ENCODE measurements at regions not wholly inside any gene's neighbourhood (a gene's known extent, or its start where the extent isn't known, plus 50 kb on each side); places are given as distances from the start of the nearest gene placed in this dataset.

DNA sequence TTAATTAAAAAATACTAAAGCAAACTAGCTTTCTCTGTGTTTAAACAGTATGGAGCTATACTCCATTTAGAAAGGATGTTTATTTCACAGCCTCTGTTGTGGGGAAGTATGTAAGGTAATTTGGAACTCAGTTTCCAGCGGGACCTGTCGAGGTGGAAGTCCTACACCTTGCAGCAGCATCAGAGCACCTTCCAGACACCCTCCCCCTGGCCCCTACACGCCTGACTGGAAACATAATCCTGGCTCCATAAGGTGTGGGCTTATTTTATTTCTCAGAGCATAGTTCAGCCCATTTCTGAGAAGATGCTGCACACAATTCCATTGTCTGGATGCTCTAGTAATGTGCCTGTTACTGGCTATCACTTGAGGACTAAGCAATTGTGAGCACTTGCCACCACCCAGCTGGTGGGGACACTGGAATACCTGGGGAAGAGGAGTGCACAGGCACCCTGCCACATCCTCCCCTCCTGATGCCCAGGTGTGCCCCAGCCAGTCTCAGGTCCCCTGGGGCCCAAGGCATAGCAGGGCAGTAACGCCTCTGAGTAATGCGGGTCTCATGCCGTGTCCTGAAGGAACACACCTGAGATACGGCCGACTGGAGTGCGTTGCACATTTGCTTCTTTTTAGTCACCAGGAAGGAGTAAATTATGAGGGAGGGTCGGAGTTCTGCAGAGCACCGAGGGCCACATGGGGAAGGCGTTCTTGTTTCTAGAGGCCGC lies 556.5 kb downstream of the QKI start (continued):
- TF ChIP-seq, protein P1, sequence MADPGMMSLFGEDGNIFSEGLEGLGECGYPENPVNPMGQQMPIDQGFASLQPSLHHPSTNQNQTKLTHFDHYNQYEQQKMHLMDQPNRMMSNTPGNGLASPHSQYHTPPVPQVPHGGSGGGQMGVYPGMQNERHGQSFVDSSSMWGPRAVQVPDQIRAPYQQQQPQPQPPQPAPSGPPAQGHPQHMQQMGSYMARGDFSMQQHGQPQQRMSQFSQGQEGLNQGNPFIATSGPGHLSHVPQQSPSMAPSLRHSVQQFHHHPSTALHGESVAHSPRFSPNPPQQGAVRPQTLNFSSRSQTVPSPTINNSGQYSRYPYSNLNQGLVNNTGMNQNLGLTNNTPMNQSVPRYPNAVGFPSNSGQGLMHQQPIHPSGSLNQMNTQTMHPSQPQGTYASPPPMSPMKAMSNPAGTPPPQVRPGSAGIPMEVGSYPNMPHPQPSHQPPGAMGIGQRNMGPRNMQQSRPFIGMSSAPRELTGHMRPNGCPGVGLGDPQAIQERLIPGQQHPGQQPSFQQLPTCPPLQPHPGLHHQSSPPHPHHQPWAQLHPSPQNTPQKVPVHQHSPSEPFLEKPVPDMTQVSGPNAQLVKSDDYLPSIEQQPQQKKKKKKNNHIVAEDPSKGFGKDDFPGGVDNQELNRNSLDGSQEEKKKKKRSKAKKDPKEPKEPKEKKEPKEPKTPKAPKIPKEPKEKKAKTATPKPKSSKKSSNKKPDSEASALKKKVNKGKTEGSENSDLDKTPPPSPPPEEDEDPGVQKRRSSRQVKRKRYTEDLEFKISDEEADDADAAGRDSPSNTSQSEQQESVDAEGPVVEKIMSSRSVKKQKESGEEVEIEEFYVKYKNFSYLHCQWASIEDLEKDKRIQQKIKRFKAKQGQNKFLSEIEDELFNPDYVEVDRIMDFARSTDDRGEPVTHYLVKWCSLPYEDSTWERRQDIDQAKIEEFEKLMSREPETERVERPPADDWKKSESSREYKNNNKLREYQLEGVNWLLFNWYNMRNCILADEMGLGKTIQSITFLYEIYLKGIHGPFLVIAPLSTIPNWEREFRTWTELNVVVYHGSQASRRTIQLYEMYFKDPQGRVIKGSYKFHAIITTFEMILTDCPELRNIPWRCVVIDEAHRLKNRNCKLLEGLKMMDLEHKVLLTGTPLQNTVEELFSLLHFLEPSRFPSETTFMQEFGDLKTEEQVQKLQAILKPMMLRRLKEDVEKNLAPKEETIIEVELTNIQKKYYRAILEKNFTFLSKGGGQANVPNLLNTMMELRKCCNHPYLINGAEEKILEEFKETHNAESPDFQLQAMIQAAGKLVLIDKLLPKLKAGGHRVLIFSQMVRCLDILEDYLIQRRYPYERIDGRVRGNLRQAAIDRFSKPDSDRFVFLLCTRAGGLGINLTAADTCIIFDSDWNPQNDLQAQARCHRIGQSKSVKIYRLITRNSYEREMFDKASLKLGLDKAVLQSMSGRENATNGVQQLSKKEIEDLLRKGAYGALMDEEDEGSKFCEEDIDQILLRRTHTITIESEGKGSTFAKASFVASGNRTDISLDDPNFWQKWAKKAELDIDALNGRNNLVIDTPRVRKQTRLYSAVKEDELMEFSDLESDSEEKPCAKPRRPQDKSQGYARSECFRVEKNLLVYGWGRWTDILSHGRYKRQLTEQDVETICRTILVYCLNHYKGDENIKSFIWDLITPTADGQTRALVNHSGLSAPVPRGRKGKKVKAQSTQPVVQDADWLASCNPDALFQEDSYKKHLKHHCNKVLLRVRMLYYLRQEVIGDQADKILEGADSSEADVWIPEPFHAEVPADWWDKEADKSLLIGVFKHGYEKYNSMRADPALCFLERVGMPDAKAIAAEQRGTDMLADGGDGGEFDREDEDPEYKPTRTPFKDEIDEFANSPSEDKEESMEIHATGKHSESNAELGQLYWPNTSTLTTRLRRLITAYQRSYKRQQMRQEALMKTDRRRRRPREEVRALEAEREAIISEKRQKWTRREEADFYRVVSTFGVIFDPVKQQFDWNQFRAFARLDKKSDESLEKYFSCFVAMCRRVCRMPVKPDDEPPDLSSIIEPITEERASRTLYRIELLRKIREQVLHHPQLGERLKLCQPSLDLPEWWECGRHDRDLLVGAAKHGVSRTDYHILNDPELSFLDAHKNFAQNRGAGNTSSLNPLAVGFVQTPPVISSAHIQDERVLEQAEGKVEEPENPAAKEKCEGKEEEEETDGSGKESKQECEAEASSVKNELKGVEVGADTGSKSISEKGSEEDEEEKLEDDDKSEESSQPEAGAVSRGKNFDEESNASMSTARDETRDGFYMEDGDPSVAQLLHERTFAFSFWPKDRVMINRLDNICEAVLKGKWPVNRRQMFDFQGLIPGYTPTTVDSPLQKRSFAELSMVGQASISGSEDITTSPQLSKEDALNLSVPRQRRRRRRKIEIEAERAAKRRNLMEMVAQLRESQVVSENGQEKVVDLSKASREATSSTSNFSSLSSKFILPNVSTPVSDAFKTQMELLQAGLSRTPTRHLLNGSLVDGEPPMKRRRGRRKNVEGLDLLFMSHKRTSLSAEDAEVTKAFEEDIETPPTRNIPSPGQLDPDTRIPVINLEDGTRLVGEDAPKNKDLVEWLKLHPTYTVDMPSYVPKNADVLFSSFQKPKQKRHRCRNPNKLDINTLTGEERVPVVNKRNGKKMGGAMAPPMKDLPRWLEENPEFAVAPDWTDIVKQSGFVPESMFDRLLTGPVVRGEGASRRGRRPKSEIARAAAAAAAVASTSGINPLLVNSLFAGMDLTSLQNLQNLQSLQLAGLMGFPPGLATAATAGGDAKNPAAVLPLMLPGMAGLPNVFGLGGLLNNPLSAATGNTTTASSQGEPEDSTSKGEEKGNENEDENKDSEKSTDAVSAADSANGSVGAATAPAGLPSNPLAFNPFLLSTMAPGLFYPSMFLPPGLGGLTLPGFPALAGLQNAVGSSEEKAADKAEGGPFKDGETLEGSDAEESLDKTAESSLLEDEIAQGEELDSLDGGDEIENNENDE (IDR thresholded peaks at IDR 0.05; ENCODE audit: low read depth, low read length) = no peak
- TF ChIP-seq ZC3H4 (CRISPR knock-in tag; IDR thresholded peaks at IDR 0.05; ENCODE audit: borderline replicate concordance) (no peak), GABPA (tag; conservative IDR thresholded peaks at IDR 0.05; ENCODE audit: low read depth) (no peak), HNRNPH1 (optimal IDR thresholded peaks at IDR 0.05; ENCODE audit: low read depth, low read length) (no peak), ETV1 (tag; conservative IDR thresholded peaks at IDR 0.05; ENCODE audit: low read depth) (no peak), PHTF2 (CRISPR knock-in tag; IDR thresholded peaks at IDR 0.05) (no peak), ZNF511 (CRISPR knock-in tag; IDR thresholded peaks at IDR 0.05) (no peak), EWSR1 (IDR thresholded peaks at IDR 0.05; ENCODE audit: borderline replicate concordance, low read depth, partially characterized antibody) (no peak), ZNF24 (IDR thresholded peaks at IDR 0.05) (no peak), CCAR2 (IDR thresholded peaks at IDR 0.05; ENCODE audit: low read depth, low read length) (no peak), THRAP3 (IDR thresholded peaks at IDR 0.05; ENCODE audit: borderline replicate concordance) (no peak), L3MBTL2 (IDR thresholded peaks at IDR 0.05) (no peak), HNRNPUL1 (IDR thresholded peaks at IDR 0.05; ENCODE audit: low read length) (no peak), NCOA1 (IDR thresholded peaks at IDR 0.05; ENCODE audit: low read depth) (no peak)
- TF ChIP-seq, protein P2, sequence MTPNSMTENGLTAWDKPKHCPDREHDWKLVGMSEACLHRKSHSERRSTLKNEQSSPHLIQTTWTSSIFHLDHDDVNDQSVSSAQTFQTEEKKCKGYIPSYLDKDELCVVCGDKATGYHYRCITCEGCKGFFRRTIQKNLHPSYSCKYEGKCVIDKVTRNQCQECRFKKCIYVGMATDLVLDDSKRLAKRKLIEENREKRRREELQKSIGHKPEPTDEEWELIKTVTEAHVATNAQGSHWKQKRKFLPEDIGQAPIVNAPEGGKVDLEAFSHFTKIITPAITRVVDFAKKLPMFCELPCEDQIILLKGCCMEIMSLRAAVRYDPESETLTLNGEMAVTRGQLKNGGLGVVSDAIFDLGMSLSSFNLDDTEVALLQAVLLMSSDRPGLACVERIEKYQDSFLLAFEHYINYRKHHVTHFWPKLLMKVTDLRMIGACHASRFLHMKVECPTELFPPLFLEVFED (CRISPR knock-in tag; conservative IDR thresholded peaks at IDR 0.05) = no peak

Measured in K562 (cell line).